ENCODE measurements at regions not wholly inside any gene's neighbourhood (a gene's known extent, or its start where the extent isn't known, plus 50 kb on each side); places are given as distances from the start of the nearest gene placed in this dataset.

- CTCF ChIA-PET = interaction anchor here (0.8 to 1.9 kb wide), 4 partner anchors 9 to 64 kb away, joined by 3 to 6 read pairs (median 4); no protein-coding TSS in a partner anchor
- Histone ChIP-seq H3K4me3 (ENCODE audit: control insufficient read depth in 1 of 7, extremely low read depth in 1 of 7, insufficient read depth in 4 of 7, low read depth in 2 of 7, low read length in 6 of 7) (no peak overlapping the region), H3K27ac (ENCODE audit: insufficient read depth in 1 of 2, low read depth in 1 of 2, low read length in 2 of 2, poor library complexity in 1 of 2, severe bottlenecking in 2 of 2) (no peak overlapping the region), H3K9me3 (ENCODE audit: control extremely low read depth in 1 of 5, control insufficient read depth in 4 of 5, insufficient read depth in 2 of 5, low read depth in 1 of 5, low read length in 4 of 5) (peaks cover 0 to 2% (median 0%) of the 10 kb centered on the region in 5 experiments), H3K4me1 (ENCODE audit: control extremely low read depth in 1 of 4, control insufficient read depth in 4 of 4, insufficient read depth in 4 of 4, low read length in 3 of 4) (peaks cover 34 to 59% (median 42%) of the 10 kb centered on the region in 4 experiments), H3K36me3 (ENCODE audit: control insufficient read depth in 4 of 4, insufficient read depth in 4 of 4, low read length in 3 of 4) (no peaks in the 10 kb centered on the region), H3K27me3 (replicated peaks in 2 of 5; ENCODE audit: control insufficient read depth in 4 of 5, insufficient read depth in 5 of 5, low read length in 4 of 5) (no peaks in the 10 kb centered on the region)
- WGBS (ENCODE audit: insufficient coverage) = no CpG with 5 or more reads among the region's 5 CpGs
- POLR2A ChIA-PET = interaction anchor here (1.1 to 1.4 kb wide), 2 partner anchors 10 to 18 kb away, joined by 4 read pairs; no protein-coding TSS in a partner anchor
- DNase-seq = no peak
Observed at GRCh38 chr7:41879403-41879802, 176.5 kb upstream of the INHBA start.

- WGBS (ENCODE audit: insufficient coverage) = 93% methylated on average over 4 of the region's 7 CpGs
Observed at GRCh38 chr7:41878309-41879295, 175.7 kb upstream of the INHBA start.

GRCh38 chr7:41877118-41877517 lies 174.2 kb upstream of the INHBA start:
- Histone ChIP-seq H3K27ac (ENCODE audit: insufficient read depth in 1 of 2, low read depth in 1 of 2, low read length in 2 of 2, poor library complexity in 1 of 2, severe bottlenecking in 2 of 2) (no peak overlapping the region), H3K9me3 (ENCODE audit: control extremely low read depth in 1 of 5, control insufficient read depth in 4 of 5, insufficient read depth in 2 of 5, low read depth in 1 of 5, low read length in 4 of 5) (no peaks in the 10 kb centered on the region), H3K27me3 (replicated peaks in 2 of 5; ENCODE audit: control insufficient read depth in 4 of 5, insufficient read depth in 5 of 5, low read length in 4 of 5) (no peaks in the 10 kb centered on the region), H3K4me3 (ENCODE audit: control insufficient read depth in 1 of 7, extremely low read depth in 1 of 7, insufficient read depth in 4 of 7, low read depth in 2 of 7, low read length in 6 of 7) (no peak overlapping the region), H3K36me3 (ENCODE audit: control insufficient read depth in 4 of 4, insufficient read depth in 4 of 4, low read length in 3 of 4) (no peaks in the 10 kb centered on the region), H3K4me1 (ENCODE audit: control extremely low read depth in 1 of 4, control insufficient read depth in 4 of 4, insufficient read depth in 4 of 4, low read length in 3 of 4) (peaks cover 27 to 46% (median 38%) of the 10 kb centered on the region in 4 experiments)
- WGBS (ENCODE audit: insufficient coverage) = 100% methylated on average over 1 of the region's 7 CpGs
- POLR2A ChIA-PET = no interaction called here
- CTCF ChIA-PET = interaction anchor here (0.8 to 1.4 kb wide), 3 partner anchors 12 to 149 kb away, joined by 3 read pairs; no protein-coding TSS in a partner anchor
- DNase-seq = no peak

More at GRCh38 chr7:41878309-41879295, 175.7 kb upstream of the INHBA start:
- H3K4me1 ChIP-seq (ENCODE audit: control extremely low read depth in 1 of 4, control insufficient read depth in 4 of 4, insufficient read depth in 4 of 4, low read length in 3 of 4) = peaks cover 38 to 60% (median 49%) of the 10 kb centered on the region in 4 experiments
- H3K4me3 ChIP-seq (ENCODE audit: control insufficient read depth in 1 of 7, extremely low read depth in 1 of 7, insufficient read depth in 4 of 7, low read depth in 2 of 7, low read length in 6 of 7) = no peak overlapping the region
- H3K27me3 ChIP-seq (replicated peaks in 2 of 5; ENCODE audit: control insufficient read depth in 4 of 5, insufficient read depth in 5 of 5, low read length in 4 of 5) = no peaks in the 10 kb centered on the region
- ChIA-PET POLR2A (interaction anchor here (1.1 to 1.4 kb wide), 2 partner anchors 9 to 17 kb away, joined by 4 read pairs; no protein-coding TSS in a partner anchor), CTCF (interaction anchor here (0.8 to 1.9 kb wide), 4 partner anchors 8 to 64 kb away, joined by 3 to 6 read pairs (median 4); no protein-coding TSS in a partner anchor)
- H3K36me3 ChIP-seq (ENCODE audit: control insufficient read depth in 4 of 4, insufficient read depth in 4 of 4, low read length in 3 of 4) = no peaks in the 10 kb centered on the region
- no peak for DNase-seq
- no peak overlapping the region for H3K27ac ChIP-seq (ENCODE audit: insufficient read depth in 1 of 2, low read depth in 1 of 2, low read length in 2 of 2, poor library complexity in 1 of 2, severe bottlenecking in 2 of 2)
- H3K9me3 ChIP-seq (ENCODE audit: control extremely low read depth in 1 of 5, control insufficient read depth in 4 of 5, insufficient read depth in 2 of 5, low read depth in 1 of 5, low read length in 4 of 5) = peaks cover 0 to 2% (median 0%) of the 10 kb centered on the region in 5 experiments

- no peaks in the 10 kb centered on the region for H3K36me3 ChIP-seq (ENCODE audit: control insufficient read depth in 4 of 4, insufficient read depth in 4 of 4, low read length in 3 of 4)
- no peaks in the 10 kb centered on the region for H3K9me3 ChIP-seq (ENCODE audit: control extremely low read depth in 1 of 5, control insufficient read depth in 4 of 5, insufficient read depth in 2 of 5, low read depth in 1 of 5, low read length in 4 of 5)
- CTCF ChIA-PET = interaction anchor here (0.9 kb wide), 1 partner anchor 16 kb away, joined by 3 read pairs; no protein-coding TSS in a partner anchor
- WGBS (ENCODE audit: insufficient coverage) = 77% methylated on average over 6 of the region's 6 CpGs
- no peaks in the 10 kb centered on the region for H3K27me3 ChIP-seq (replicated peaks in 2 of 5; ENCODE audit: control insufficient read depth in 4 of 5, insufficient read depth in 5 of 5, low read length in 4 of 5)
- peaks cover 18 to 39% (median 26%) of the 10 kb centered on the region in 4 experiments for H3K4me1 ChIP-seq (ENCODE audit: control extremely low read depth in 1 of 4, control insufficient read depth in 4 of 4, insufficient read depth in 4 of 4, low read length in 3 of 4)
- no peak overlapping the region for H3K4me3 ChIP-seq (ENCODE audit: control insufficient read depth in 1 of 7, extremely low read depth in 1 of 7, insufficient read depth in 4 of 7, low read depth in 2 of 7, low read length in 6 of 7)
- H3K27ac ChIP-seq (ENCODE audit: insufficient read depth in 1 of 2, low read depth in 1 of 2, low read length in 2 of 2, poor library complexity in 1 of 2, severe bottlenecking in 2 of 2) = no peak overlapping the region
- POLR2A ChIA-PET = no interaction called here
- DNase-seq = no peak
Observed at GRCh38 chr7:41875513-41875912, 172.6 kb upstream of the INHBA start.

DNA sequence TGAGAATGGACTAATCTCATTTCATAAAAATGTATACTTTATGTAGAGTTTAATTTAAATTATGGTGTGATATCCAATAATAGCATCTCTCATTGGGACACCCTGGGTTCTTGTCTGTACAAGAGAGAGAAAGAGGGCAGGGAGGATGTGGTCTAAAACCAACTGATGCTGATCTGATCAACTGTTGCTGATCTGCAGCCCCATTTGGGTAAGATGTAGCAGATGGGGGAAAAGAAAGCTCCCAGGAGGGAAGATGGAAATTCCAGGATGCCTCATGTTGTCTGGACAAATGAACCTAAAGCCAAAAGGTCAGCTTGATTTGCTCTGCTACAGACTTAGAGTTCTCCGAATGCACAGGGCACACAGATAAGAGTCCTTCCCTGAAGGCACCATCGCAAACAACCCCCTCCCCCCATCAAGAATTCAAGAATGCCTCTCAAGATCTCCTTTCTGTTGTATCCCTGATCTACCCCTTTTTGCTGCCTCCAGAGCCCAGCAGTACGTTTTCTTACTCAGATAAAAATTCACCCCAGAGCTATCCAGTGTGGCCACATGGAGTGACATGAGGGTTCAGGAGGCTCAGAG lies 171.4 kb upstream of the INHBA start:
- 70% methylated on average over 3 of the region's 3 CpGs for WGBS (ENCODE audit: insufficient coverage)
- ChIA-PET POLR2A (no interaction called here), CTCF (no interaction called here)
- Histone ChIP-seq H3K36me3 (ENCODE audit: control insufficient read depth in 4 of 4, insufficient read depth in 4 of 4, low read length in 3 of 4) (no peaks in the 10 kb centered on the region), H3K9me3 (ENCODE audit: control extremely low read depth in 1 of 5, control insufficient read depth in 4 of 5, insufficient read depth in 2 of 5, low read depth in 1 of 5, low read length in 4 of 5) (no peaks in the 10 kb centered on the region), H3K27me3 (replicated peaks in 2 of 5; ENCODE audit: control insufficient read depth in 4 of 5, insufficient read depth in 5 of 5, low read length in 4 of 5) (no peaks in the 10 kb centered on the region), H3K4me1 (ENCODE audit: control extremely low read depth in 1 of 4, control insufficient read depth in 4 of 4, insufficient read depth in 4 of 4, low read length in 3 of 4) (peaks cover 11 to 42% (median 27%) of the 10 kb centered on the region in 4 experiments), H3K27ac (ENCODE audit: insufficient read depth in 1 of 2, low read depth in 1 of 2, low read length in 2 of 2, poor library complexity in 1 of 2, severe bottlenecking in 2 of 2) (no peak overlapping the region), H3K4me3 (ENCODE audit: control insufficient read depth in 1 of 7, extremely low read depth in 1 of 7, insufficient read depth in 4 of 7, low read depth in 2 of 7, low read length in 6 of 7) (peak overlapping the region in 1 of 7 experiments; percentile 15)
- peak in 1 of 3 donors; percentile 37 for DNase-seq

- Histone ChIP-seq H3K4me3 (ENCODE audit: control insufficient read depth in 1 of 7, extremely low read depth in 1 of 7, insufficient read depth in 4 of 7, low read depth in 2 of 7, low read length in 6 of 7) (no peak overlapping the region), H3K27me3 (replicated peaks in 2 of 5; ENCODE audit: control insufficient read depth in 4 of 5, insufficient read depth in 5 of 5, low read length in 4 of 5) (no peaks in the 10 kb centered on the region), H3K4me1 (ENCODE audit: control extremely low read depth in 1 of 4, control insufficient read depth in 4 of 4, insufficient read depth in 4 of 4, low read length in 3 of 4) (peaks cover 10 to 42% (median 26%) of the 10 kb centered on the region in 4 experiments), H3K27ac (ENCODE audit: insufficient read depth in 1 of 2, low read depth in 1 of 2, low read length in 2 of 2, poor library complexity in 1 of 2, severe bottlenecking in 2 of 2) (no peak overlapping the region), H3K36me3 (ENCODE audit: control insufficient read depth in 4 of 4, insufficient read depth in 4 of 4, low read length in 3 of 4) (no peaks in the 10 kb centered on the region), H3K9me3 (ENCODE audit: control extremely low read depth in 1 of 5, control insufficient read depth in 4 of 5, insufficient read depth in 2 of 5, low read depth in 1 of 5, low read length in 4 of 5) (no peaks in the 10 kb centered on the region)
- WGBS (ENCODE audit: insufficient coverage) = 100% methylated on average over 2 of the region's 2 CpGs
- no peak for DNase-seq
- ChIA-PET CTCF (interaction anchor here (0.7 to 1.3 kb wide), 2 partner anchors 12 to 18 kb away, joined by 3 read pairs; no protein-coding TSS in a partner anchor), POLR2A (no interaction called here)
Observed at GRCh38 chr7:41873741-41874140, 170.9 kb upstream of the INHBA start.

Measured in common myeloid progenitor, CD34-positive (primary cell).